HG02840 (cell line): ENCODE measurements at regions not wholly inside any gene's neighbourhood (a gene's known extent, or its start where the extent isn't known, plus 50 kb on each side); places are given as distances from the start of the nearest gene placed in this dataset.
"Not testable (repeated sequence)": the region's sequence is repeated elsewhere in the genome, so short reads cannot be mapped to it uniquely, and the experiment has no call there.

Experiments used
- ATAC-seq: cut with Tn5 transposase; IDR thresholded peaks from one replicate; pipeline ENCODE4 v1.9.1; 2021; ENCODE audit warnings: mild to moderate bottlenecking, moderate library complexity, moderate number of reproducible peaks; ENCODE audit not compliant: unreplicated experiment, low FRiP score

DNA sequence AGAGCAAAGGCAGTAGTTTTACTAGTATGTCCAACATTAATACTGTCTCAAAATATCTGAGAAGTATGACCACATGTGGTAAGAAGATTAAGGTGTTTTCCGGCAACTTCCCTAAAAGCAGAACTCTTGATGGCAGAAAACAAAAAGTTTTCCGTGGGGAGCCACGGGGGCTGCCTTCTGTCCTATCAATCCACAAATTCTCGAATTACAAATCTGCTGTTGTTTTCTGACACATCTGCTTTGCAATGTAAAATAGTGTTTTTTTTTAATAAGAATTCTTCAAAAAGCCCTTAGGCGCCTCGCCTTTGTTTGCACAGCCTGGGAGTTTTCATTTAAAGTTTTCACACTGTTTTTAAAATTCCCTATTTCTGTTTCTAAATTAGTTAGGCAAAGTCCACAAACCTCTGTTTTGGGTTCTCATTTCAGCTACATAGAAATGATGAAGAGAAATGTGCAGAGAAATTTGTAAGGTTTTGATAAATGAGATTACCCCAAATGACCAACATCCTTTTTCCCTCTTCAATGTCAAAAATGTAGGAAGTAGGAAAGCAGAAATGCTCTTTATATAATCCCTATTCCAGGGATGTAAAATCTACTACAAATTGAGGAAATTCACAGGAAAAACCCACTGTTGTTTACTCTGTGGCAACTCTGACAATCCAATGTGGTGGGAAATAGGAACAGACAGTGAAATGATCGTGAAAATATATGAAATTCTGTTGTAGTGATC is 385.8 kb downstream of the ZEB2 start:
- no peak for ATAC-seq

DNA sequence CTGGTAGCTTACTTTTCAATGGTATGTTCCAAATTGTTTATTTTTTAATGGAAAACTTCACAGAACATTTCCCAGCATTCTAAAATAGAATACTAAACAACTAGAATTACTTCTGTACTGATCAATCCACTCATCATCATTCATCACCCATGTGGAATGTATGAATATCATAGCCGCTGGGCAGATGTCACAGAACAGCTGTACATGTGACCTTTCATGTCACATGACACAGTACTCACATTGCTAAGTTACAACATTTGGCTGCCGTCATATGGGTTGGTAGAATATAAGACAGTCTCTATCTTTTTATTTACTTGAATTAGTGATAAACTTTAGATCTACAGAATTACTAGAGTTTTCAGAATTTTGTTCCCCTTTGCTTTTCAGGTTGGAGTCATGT is 387.6 kb downstream of the ZEB2 start:
- ATAC-seq, result no peak

DNA sequence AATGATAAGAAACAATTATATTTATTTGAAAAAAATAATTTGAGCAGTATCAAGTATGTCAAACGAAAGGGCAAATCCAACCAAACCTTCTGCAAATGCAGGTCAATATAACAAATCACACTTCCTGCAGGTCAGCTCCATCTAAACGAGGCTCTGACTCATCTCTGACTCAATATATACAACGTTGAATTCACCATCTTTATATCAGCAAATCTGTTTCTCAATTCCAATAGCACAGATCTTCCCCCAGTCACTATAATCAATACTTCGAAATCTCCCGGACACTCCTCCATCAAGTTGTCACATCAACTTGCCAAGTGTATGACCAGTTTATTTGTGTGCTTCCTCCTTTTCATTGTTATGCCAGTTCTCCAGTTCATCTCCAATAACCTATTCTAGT is 388.9 kb downstream of the ZEB2 start:
- no peak for ATAC-seq

DNA sequence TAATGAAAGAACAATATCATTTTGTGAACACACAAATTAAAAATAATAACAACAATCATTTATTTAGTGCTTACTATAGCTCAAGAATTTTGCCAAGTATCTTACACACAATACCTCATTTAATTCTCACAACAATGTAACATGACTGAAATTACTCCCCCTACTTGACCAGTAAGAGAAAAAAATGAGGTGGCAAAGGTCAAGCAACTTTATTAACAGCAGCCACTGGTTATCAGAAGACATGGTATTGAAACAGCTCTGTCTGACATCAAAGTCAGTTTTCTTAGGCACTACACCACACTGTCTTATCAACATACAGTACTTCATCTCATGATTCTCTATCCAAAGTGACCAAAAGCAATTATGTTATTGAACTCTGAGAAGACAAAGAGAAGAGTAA is 389.4 kb downstream of the ZEB2 start:
- no peak for ATAC-seq

DNA sequence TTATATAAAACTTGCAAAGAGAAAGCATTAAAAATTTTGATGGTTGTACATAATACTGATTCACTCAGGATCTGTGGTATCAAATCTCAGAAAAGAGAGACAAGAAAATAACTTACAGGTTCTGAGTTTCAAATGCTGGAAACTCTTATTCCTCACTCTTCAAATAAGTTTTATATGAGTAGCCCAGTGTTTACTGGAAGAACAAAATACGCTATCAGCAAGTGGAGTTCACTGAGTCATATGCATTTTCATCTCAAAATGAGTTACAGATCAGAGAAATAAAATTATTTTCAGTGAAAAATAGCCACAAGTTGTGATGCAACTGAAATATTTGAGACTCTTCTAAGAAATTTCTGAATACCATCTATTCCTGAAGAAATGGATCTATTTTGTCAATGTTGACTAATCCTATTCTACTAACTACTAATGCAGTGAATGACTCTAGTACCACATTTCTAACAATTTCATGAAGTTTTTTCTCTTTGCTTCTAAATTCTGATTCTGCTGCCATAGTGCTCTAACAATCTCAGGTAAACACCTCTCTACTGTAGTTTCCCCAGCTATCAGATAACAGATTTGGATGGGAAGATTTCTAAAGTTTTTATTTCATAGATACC is 391.7 kb downstream of the ZEB2 start:
- ATAC-seq, result no peak

DNA sequence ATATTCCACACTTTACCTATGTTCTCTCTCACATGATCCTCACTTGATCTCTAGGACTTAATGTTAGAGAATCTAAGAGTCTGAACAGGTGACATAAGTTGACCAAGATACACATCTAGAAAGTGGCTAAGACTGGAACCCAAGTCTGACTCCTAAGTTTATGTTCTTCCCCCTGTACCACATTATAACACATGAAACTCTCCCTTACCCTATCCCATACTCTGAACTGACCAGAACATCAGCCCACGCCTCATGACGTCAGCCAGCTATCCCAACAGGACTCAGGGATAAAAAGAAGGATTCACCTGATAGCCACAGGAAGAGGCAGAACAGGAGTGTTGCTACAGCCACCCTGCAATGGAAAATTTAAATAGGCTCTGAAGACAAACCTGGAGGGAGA is 392.2 kb downstream of the ZEB2 start:
- ATAC-seq, result no peak

DNA sequence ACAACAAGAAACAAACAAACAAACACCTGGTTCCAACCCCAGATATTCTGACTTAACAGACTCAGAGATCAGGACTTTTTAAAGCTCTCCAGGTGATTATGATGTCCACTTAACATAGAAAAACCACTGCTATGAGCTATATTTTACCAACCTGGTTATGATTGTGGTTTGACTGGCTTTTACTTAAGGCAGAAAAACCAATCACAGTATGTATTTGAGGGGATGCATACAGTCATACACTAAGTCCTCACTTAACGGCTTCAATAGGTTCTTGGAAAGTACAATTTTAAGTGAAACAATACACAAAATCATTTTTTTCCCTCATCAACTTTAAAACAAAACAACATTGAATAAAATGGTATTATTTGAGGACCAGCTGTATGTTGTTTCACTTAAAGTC is 393.6 kb downstream of the ZEB2 start:
- ATAC-seq, result no peak

DNA sequence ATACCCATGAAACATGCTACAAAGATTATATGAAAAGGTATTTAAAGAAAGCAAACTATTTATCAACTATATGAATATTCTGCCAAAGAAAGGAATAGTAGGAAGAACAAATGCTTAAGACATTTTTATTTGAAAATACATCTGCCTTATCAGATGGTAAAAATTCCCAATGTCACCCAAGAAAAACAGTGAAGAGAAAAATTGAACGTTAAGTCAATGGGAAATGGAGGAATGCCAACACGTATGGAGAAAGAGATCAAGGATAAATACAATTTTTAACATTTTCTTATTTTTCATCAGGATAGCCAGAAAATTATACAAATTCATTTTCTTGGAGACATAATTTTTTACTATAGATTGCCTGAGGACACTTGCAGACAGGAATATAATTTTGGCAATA is 394.2 kb downstream of the ZEB2 start:
- ATAC-seq, result no peak

DNA sequence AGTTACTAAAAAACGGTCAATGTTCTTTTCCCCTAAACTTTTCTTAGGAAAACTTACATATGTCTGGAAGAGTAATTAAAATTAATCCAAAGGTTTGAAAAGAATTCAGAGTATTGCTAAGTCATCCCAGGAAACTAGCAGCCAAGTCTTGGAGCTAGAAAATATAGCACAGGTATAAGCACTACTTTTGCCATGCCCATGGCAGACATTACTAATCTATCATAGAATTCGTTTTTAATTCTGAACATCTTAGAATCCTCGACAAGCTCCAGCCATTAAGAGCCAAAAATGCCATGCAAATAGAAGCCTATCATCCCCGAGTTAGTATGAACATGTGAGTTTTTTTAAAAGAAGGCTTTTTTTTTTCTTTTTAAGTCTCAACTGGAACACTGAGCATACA is 395.0 kb downstream of the ZEB2 start:
- no peak for ATAC-seq

DNA sequence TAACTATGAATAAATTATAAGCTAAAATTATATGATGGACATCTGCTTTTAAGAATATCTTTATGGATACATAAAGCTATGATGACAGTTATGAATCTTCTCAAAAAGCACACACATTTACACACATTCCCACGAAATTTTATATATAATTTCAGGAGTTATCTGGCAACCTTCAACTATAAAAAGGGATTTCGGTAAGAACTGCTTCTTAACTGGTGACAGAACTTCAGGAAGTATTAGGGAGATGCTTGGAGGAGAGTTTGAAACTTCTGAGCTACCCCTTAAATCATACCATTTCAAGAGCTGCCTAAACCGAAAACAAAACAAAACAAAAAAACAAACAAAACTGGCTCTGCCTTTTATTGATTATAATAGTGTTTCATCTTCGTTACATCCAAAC is 399.4 kb downstream of the ZEB2 start:
- ATAC-seq, result no peak

DNA sequence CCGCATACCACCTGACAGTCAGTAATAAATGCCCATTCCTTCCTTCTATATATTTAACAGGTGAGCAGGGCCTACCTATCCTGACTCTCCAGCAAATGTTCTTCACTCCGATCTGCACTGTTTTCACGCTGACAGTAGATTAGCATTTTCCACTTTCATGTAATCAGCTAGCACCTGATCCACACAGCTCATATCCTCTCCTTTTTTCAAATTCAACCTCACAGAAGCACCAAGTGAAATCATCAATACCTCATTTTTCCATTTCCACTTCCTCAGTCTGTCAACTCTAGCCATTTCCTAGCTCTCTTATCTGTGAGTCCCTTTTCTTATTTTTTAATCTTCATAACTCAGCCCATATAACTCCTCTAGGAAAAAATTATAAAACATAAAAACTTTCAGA is 402.8 kb downstream of the ZEB2 start:
- ATAC-seq, result no peak

DNA sequence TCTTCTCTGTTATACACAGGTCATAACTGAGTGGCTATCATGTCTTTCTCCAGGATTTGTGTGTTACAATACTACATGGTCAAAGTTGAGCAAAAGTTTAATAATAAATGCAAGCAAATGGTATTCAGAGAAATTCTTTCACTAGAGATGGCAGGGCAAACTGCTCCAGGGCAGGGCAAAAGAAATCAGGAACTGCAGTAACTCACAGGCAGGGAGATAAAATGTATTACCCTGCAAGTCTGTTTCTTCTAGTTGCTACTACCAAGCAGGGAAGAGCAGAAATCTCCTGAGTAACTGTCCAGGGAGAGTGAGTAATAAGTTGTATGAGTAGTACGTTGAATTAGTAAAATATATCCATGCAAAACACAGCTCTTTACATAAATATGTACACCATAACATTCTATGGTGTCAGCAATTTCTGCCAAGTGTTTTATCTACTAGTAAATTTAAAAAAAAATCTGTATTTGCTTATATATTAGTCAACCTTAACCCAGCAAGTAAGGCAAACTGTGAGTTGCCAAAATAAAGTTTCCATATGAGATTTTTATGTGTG is 404.1 kb downstream of the ZEB2 start:
- ATAC-seq, result no peak

DNA sequence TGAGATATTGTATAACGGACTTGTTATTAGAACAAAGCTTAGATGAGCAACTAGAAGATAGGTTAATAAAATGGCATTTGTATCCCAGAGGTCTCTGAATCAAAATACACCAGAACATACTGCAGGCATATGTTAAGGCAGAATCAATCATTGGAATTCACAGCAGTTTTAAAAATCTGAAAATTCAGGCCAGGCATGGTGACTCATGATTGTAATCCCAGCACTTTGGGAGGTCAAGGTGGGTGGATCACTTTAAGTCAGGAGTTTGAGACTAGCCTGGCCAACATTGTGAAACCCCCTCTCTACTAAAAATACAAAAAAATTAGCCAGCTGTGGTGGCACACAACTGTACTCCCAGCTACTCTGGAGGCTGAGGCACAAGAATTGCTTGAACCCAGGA is 405.2 kb downstream of the ZEB2 start:
- no peak for ATAC-seq

DNA sequence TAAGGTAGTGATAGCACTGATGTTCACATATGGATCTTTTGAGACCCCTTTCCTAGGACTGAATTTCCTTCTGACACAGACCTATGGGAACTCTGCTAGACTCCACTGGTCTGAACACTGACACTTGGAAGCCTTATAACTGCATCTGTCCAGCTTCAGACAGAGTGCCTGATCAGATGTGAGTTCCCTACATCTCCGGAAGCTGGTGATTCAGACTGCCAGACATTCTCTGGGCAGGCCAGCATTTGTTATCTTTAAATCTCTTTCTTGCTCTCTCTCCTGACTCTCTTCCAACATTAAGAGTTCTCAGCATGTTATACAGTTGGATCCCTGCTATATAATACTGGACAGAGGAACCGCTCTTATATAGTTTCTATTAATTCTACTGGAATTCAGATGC is 408.5 kb downstream of the ZEB2 start:
- ATAC-seq, result no peak

DNA sequence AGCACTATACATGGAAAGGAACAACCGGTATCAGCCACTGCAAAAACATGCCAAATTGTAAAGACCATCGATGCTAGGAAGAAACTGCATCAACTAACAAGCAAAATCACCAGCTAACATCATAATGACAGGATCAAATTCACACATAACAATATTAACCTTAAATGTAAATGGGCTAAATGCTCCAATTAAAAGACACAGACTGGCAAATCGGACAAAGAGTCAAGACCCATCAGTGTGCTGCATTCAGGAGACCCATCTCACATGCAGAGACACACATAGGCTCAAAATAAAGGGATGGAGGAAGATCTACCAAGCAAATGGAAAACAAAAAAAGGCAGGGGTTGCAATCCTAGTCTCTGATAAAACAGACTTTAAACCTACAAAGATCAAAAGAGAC is 413.8 kb downstream of the ZEB2 start:
- not testable (repeated sequence) for ATAC-seq

DNA sequence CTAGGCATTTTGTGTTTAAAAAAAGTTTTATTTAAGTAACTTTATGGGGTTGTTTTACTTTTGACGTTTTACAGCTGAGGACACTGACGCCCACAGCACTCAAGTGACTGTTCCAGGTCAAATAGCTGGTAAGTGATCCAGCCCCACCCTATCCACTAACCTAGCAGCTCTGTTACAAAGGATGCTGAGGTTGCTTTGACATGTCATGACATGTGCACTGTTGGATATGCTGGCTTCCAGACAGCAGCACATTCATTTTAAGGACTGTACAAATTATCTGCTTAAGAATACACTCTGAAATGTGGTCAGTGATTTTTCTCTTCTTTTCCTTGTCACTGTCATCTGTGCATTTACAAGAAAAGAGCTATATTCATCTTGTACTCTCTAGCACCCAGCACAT is 417.5 kb downstream of the ZEB2 start:
- ATAC-seq, result no peak

DNA sequence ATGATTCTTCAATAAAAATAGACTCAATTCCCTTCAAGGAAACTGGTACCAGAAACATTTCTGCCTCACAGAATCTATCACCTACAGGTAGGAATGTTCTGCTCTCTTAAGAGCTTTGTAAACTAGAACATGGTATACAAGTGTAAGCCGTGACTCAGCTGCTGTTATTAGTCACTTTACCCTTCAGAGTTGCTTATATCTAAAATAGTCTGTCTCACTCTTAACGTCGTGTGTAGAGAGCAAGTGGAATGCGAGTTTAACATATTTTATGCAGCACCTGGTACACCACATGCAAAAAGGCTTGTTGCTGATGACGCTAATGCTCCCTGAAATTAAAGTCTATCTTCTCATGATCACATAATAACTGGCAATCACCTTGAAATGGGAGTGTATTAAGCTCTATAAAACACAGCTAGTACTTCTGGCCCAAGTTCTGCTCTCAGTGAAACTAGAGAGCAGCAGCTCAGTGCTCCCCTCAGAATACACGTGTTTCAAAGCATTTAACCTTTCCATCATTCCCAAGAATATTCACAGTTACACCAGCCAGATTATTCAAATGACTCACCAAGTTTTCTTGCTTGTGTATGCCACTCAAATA is 420.0 kb downstream of the ZEB2 start:
- no peak for ATAC-seq

DNA sequence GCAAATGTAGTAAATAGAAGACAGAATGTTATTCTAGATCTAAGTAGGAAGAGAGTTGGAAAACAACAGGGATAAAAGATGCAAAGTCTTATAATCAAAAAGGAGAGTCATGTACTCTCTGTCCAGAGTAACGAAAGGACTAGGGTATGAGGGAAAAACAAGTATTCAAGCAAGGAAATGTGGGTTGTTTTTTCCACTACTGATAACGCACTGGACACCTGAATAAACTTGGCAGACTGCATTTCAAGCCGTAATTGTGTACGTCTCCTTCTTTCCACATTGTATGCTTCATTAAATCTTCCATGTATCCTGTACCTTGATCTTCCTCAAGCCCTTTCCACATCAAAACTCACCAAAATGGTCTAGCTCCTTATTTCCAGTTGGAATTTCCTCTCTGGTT is 420.6 kb downstream of the ZEB2 start:
- no peak for ATAC-seq

DNA sequence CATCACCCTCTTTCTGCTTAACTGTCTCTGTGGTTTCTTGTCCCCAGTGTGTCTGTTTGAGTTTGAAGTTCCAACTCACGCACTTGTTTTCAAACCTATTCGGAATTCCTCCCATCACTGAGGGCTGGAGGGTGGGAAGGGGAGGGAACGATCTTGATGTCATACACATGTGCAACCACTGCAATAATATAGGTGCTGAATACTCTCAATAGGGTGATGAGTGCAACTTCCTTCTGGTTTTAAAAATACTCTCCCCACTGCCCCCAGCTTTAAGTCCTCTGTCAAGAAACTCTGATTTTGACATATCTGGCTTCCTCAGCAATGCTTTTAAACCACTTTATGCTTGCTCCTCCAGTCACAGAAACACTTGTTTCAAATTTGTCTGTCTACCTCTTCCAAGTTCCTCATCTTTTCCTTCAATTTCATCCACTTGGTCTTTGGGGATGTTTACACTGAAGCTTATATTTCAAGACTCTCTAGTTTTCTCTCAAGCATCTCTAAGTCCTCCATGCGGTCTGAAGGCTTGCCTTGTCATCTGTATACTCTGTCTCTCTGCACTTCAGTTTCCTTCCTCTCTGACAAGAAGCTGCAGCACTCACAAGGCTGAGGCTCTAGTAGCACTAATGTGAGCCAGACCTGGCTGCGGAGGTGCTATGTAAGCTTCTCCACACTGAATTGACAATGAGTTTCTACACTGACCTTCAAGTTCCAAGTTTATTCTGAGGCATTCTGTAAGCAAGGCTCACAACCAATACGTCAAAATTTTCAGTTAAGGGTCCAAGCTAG is 422.3 kb downstream of the ZEB2 start:
- ATAC-seq, result no peak

DNA sequence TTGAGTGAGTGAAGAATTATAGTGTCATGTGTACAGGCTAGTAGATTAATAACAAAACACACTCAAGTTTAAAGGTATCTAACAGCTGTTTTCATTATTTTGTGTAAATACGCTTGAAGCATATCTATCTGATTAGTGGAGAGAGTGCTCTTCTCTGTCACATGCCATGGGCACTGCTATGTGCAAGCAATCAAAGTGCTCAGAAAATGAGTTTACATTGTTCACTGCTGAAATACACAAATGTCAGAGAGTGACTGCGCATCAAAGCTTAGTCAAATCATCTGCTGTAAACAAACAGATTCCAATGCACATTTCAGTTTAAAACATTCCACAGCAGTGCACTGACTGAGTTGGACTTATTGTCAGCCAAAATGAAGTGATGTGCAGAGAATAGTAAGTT is 423.4 kb downstream of the ZEB2 start:
- ATAC-seq, result no peak
